HCEC 1CT (cell line): ENCODE measurements at regions not wholly inside any gene's neighbourhood (a gene's known extent, or its start where the extent isn't known, plus 50 kb on each side); places are given as distances from the start of the nearest gene placed in this dataset.
"Not testable (repeated sequence)": the region's sequence is repeated elsewhere in the genome, so short reads cannot be mapped to it uniquely, and the experiment has no call there.

Source experiments
- DNase-seq: peaks from one replicate; pipeline ENCODE4 v3.0.0-alpha.2; 2017

DNA sequence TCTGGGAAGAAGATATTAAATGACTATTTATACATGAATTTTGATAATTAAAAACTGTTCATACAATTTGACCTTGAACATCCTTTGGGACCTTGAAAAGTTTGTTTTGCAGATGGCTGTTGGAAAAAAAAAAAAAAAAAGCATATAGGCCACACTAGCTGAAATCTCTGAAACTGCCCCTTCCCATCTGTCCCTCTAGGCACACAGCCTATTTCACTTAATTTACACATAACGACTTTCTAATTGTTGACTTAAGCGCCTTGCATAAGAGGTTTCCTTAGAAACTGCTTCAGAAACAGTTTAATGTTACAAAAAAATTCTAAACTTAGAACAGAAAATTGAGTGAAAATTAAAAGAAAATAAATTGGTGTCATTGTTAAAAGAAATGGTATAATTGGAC lies 131.0 kb downstream of the COX18 start:
- DNase-seq = no peak

DNA sequence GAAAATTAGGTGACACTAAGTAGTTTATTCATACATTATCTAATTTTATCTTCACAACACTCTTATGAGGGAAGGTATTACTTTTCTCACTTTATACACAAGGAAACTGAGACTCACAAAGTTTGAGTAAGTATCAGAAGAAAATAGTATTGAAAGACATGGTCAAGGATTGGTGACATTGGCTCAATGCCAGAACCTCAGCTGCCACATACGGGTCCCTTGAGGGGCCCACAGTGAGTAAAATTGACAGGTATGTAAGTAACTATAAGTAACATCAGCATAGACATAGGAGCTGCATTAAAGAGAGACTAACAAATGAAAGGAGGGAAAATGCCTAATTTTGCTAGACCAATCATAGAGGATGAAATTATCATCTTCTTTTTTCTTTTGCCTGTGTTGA lies 134.1 kb downstream of the COX18 start:
- no peak for DNase-seq

DNA sequence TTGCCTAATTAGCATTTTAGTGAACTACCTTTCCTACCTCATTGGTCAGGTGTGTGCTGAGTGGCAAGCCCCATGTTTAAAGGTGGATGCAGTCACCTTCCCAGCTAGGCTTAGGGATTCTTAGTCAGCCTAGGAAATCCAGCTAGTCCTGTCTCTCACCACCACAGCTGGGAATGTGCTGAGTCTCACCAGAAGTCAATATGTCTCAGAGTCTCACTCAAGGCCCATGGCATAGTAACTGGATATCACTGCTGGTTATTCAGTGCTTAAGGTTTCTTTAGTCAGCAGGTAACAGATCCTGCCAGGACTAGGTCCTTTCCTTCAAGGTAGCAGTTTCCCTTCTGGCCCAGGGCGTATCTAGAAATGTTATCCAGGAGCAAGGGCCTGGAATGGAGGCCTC lies 136.5 kb downstream of the COX18 start:
- no peak for DNase-seq

DNA sequence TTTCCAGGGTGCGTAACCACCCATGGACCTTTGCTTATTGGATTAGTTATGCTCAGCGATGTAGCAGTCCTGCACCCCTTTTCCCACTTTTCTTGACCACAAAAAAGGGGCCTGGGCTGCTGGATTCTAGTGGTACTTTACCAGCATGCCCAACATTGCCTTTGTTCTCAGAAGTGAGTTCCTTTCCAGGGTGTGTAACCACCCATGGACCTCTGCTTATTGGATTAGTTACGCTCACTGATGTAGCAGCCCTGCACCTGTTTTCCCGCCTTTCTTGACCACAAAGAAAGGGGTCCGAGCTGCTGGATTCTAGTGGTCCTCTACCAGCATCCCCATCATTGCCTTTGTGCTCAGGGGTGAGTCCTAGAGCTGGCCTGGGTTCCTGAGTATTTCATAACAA lies 138.2 kb downstream of the COX18 start:
- no peak for DNase-seq

DNA sequence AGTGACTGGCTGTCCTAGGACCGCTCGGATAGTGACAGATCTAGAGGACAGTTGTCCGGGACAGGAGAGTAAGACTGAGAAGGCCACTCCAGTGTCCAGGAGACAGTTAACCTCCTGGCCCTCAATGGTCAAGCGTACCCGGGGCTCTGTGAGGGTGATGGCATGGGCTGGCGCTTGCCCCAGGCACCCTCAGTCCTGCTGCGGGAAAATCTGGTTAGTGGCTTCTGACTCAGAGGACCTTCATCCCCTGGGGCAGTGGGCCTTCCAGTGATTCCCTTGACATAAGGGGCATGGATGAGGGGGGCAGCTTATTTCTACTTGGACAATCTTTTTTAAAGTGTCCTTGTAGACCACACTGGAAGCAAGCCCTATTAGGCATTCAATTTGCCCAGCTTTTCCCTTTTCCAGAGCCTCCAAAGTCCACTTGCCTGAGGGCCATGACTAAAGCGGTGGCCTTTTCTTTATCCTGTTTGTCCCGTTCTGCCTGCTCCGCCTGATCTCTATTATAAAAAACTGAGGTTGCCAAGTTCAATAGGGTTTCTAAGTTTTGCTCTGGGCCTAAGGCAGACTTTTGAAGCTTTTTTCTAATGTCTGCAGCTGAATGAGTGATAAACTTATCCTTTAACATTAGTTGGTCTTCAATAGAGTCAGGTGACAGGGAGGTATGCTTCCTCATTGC lies 139.8 kb downstream of the COX18 start:
- not testable (repeated sequence) for DNase-seq

DNA sequence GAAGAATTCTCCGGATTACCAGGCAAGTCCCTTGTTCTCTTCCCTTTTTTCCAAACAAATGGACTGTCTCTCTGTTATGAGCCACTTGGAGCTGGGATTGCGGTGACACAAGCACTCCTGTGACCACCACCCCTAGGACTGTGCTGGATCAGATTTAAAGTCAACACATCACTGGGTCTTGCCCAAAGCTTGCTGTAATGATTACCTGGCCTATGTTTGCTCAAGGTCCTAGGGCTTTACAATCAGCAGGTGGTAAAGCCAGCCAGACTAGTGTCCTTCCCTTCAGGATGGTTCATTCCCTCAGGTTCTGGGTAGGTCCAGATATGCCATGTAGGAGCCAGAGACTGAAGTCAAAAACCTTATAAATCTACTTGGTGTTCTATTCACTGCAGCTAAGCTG lies 144.7 kb downstream of the COX18 start:
- DNase-seq = no peak

DNA sequence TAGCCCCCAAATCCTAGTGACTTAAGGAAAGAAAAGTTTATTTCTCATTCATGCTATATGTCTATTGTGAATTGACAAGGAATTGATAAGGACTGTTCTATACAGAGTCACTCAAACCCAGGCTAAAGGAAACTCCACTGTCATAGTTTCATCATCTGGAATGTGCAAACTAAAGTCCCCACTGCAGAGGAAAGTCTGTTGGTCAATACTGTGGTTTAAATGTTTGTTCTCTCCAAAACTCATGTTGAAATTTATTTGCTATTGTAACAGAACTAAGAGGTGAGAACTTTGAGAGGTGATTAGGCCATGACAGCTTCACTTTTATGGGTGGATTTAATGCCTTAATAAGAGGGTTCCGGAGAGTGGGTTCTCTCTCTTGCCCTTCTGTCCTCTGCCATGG lies 149.6 kb downstream of the COX18 start:
- no peak for DNase-seq

DNA sequence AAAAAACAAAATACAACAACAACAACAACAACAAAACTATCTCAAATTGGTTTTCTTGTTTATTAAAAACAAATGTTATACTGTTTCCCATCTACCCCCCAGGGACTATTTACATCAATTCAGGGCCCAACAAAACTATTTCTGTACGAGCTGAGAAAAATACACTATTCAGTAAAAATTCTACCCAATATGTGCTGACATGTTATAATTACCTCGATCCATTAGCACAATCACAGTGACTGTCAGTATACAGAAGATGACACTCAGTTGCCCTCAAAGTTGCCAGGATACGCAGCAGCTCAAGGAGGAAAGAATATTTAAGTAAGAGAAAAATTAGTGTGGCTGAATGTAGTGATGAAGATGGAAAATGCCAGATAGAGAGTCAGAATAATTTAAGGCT lies 150.1 kb downstream of the COX18 start:
- DNase-seq = no peak

DNA sequence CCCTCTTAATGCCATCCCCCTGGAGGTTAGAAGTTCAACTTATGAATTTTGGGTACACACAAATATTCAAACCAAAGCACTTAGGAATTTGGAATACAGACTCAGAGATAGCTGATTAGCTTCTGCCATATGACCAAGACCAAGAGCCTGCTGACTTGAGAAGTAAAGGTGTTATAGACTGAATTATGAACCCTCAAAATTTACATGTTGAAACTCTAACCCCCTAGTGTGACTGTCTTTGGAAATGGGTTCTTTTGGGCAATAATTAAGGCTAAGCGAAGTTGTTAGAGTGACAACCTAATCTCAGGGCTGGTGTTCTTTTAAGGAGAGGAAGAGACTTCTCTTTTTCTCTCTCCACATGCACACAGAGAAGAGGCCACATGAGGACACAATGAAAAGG lies 151.2 kb downstream of the COX18 start:
- no peak for DNase-seq

DNA sequence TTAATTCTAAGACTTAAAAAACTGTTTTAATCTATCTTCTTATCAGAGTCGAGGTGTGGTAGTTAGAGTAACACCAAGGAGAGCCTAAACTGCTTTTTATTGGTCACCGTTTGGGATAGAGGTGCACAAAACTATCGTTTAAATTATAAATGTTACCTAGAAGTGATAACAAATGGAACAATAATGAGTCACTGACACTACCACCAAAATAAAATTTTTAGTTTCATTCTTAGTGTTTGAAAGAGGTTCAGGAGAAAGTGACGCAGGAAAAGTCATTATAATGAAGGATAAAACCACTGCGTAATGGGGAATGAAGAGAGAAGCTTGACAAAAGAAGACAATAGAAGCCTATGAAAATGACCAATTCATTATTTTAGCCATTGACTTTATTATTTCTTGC lies 158.2 kb downstream of the COX18 start:
- no peak for DNase-seq

DNA sequence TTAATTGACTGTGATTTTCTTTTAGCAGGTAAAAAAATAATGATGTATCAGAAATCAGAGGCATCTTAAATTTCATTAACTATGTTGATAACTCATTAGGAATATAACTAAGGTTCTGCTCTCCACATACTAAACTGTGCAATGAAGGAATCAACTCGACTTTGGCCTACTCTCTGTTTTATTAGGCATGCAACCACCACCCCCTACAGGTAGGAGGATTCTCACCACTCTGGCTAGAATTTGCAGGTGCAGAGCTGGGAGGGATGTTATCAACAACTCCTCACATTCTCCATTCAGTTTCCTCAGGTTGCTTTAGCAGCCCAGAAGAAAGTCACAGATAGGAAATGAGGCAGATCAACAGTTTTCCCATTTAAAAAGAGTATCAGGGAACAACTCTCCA lies 160.1 kb downstream of the COX18 start:
- no peak for DNase-seq

DNA sequence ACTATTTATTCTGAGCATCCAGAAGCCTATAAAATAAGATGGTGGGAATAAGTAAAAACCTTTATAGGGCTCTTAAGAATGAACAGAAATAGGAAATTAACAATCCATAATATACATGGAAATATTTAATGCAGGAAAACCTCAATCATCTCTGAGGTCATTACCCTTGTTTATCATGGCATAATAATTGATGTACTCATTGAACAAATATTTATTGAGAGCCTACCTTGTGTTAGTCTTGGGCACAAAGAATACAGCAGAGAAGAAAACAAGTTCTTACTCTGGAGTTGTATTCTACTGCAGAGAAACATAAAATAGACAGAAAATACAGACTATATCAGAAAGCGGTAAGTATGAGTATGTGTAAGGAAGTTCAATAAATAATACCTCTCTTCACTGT lies 167.2 kb downstream of the COX18 start:
- DNase-seq = no peak

DNA sequence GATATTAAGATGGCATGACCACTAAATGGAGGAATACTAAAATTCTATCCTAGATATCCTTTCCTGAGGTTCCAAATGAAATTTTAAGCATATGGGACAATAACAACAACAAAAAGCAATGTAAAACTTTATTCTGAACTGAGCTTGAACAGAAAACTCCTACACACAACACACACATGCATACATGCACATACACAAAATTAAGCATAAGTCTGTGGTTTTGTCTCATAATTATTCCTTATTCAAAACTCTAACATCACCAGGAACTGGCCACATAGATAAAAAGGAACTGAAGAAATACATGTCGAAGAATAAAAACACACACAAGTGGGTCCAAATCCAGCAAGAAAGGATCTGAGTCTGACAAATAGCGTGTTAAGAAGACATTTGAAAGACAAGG lies 168.0 kb downstream of the COX18 start:
- no peak for DNase-seq

DNA sequence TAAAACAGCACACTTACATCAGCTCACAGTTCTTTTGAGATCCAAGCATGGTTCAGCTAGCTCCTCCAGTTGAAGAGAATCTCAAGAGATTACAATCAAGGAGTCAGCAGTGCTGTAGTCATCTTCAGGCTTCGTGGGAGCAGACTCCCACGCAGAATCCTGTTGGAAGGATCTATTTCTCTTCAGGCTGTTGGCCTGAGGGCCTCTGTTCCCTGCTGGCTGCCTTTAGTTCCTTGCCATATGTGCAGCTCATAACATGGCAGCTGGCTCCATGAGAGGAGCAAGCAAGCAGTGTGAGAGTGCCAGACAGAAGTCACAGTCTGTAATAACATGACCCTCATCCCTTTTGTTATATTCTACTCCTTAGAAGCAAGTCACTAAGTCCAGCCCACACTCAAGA lies 168.6 kb downstream of the COX18 start:
- DNase-seq = no peak

DNA sequence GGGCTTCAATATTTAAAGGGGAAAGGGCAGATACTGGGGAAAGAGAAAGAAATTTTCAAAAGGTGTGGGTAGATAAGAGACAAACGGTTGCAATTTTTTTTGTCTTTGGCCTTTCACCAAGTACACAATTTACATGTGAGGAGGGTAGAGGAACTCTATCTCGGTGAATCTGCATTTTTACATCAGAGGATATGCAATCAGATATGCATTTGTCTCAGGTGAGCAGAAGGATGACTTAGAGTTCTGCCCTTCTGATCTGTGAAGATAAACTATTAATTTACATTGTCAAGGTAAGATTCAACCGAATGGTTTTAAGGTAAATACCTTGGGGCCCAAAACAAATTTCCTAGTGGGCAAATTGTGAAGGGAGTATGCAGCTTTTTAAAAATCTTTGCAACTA lies 169.9 kb downstream of the COX18 start:
- DNase-seq = no peak

DNA sequence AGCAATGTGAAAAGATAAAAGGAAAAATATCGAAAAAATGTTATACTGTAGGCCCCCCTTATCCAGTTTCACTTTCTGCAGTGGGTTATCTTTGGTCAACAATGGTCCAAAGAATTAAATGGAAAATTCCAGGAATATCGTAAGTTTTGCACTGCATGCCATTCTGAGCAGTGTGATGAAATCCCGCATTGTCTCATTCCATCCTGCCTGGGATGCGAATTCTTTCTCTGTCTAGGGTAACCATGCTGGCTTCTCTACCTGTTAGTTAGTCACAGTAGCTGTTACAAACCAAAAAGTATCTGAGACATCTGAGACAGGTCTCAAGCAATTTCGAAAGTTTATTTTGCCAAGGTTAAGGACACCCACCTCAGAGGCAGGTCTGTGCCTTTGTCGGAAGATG lies 170.3 kb downstream of the COX18 start:
- DNase-seq = no peak

DNA sequence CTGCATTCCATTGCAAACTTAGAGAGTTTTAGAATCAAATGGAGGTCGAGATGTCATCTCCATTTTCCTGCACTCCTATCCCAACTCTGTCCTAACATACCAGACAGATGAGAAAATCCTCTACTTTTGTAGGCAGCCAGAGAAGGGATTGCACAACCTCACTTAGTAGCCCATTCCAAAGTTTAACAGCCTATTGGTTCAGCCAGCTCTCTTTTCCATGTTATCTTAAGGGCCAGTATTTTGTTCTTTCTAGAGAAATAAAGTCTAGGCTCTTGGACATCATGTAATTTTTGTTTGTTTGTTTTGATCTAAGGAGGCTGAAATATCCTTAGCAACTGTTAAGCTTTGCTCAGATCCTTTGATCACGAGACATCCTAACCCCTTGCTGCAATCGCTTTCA lies 173.0 kb downstream of the COX18 start:
- peak; percentile 3 for DNase-seq

DNA sequence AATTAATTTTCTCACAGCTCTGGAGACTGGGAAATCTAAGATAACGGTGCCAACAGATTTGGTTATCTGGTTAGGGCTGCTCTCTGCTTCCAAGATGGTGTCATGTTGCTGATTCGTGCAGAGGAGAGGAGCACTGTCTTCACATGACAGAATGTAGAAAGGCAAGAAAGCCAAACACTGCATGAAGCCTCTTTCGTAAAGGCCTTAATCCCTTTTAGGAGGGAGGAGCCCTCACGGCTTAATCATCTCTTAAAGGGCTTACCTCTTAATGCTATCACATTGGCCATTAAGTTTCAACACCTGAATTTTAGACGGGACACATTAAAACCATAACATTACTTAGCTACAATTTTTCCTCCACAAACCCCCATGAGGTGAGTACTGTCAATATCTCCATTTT lies 174.1 kb downstream of the COX18 start:
- no peak for DNase-seq

DNA sequence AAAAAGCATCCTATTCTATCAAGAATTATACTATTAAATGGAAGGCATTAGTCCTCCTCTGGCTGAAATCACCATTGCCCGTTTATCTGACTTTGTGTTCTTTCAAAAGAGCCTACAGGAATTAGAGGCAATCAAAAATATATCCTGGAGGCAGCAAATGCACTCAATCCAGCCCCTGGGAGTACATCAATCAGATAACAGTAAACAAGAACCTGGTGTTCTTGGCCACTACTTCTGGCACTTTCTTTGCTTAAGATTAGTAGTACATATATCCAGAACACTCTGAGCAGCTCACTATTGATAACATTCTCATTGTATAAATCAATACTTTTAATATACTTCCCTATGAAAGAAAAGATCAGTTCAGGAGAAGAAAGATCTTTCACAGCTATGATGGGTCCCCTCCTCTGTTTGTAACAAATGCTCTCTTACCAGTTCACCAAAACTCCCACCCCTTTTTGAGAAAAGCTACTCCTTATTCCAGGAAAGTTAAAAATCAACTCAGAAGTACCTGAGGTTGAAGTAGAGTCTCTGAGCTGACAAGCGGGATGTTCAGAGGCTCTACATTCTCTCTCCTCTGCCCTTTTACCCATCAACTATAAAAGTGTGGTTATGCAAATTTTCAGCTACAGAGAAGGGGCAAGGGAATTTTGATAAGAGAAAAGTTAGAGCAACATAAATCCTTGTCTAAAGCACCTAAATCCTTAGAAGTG lies 176.0 kb downstream of the COX18 start:
- DNase-seq = no peak

DNA sequence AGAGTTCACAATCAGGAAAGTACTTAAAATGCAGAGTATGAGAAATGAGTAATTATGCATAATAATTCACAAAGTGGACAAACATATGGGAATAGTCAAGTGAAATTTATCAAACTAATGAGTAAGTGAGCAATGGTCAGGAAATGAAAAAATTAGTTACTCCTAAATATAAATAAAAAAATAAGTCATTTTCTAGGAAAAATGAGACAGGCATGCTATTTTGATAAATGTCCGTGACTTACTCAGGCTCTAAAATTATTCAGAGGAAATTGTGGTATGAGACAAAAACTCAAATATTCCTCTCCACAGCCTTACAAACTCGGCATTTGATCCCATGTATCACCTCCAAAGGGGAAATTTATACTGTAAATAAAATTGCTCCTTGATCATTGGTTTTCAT lies 181.2 kb downstream of the COX18 start:
- DNase-seq = no peak

DNA sequence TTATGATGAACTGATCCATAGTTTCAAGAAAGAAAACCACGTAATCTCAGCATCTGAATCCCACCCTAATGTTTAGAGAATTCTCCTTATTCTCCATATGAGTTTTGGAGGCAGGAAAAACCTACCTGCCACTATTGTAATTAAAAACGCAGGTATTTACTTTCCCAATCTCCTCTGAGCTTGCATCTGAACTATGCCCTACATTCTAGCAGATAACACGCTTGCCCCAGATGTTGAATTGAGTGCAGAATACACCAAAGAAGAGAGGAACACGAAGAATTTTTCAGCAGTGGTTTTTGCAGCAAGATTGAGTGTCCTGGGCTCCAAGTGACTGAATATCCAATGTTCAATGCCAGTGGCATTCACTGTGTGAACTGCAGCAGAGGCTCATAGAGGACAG lies 182.4 kb downstream of the COX18 start:
- DNase-seq = no peak

DNA sequence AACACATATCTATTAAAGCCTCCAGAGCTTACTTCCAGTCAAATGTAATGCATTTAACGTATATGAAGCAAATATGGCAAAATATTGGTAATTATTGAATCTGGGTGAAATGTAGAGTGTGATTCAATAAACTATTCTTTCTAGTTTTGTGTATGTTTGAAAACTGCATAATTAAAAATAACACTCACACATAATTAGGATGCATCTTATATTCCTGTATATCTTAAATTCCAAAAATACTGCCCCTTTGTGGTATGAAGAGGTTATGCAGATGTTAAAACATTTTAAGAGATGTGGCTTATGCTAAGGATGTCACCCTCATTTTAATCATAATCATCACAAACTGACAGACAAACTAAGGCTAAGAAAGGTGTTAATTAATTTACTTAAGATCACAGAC lies 182.9 kb downstream of the COX18 start:
- DNase-seq = no peak

DNA sequence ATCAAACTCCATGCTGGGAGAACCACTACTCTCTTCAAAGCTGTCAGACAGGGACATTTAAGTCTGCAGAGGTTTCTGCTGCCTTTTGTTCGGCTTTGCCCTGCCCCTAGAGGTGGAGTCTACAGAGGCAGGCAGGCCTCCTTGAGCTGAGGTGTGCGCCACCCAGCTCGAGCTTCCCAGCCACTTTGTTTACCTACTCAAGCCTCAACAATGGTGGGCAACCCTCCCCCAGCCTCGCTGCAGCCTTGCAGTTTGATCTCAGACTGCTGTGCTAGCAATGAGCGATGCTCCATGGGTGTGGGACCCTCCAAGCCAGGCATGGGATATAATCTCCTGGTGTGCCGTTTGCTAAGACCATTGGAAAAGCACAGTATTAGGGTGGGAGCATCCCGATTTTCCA lies 185.3 kb downstream of the COX18 start:
- not testable (repeated sequence) for DNase-seq

DNA sequence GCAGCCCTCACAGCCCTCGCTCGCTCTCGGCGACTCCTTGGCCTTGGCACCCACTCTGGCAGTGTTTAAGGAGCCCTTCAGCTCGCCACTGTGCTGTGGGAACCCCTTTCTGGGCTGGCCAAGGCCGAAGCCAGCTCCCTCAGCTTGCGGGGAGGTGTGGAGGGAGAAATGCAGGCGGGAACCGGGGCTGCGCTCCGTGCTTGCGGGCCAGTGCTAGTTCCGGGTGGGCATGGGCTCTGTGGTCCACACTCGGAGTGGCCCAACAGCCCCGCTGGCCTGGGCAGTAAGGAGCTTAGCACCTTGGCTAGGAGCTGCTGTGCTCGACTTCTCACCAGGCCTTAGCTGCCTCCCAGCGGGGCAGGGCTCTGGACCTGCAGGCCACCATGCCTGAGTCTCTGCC lies 192.6 kb downstream of the COX18 start:
- DNase-seq = no peak

DNA sequence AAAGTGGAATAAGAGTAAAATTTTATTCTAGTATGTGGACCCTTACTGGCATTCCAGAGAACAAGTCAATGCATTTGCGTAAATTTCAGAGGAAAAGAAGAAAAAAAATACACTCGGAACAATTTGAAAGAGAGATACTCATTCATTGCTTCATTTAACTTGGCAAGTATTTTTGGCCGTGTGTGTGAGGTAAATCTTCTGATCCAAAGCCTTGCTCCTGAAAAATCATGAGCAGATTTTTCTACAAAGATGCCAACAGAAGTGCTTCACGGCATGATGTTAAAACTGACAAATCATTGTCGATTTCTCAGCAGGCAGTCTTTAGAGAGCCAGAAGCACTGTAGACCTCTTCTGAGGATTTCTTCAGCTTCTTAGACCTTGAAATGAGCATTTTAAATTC lies 194.0 kb downstream of the COX18 start:
- no peak for DNase-seq
